H1 (cell line): ENCODE measurements at regions not wholly inside any gene's neighbourhood (a gene's known extent, or its start where the extent isn't known, plus 50 kb on each side); places are given as distances from the start of the nearest gene placed in this dataset.
A peak's percentile ranks its signal among the peaks of the same experiment; 100 is the strongest.

Experiments used
- CTCF ChIA-PET: fragments of 300-600 bp; sonication (Branson Sonifier 250); formaldehyde crosslinking; loops from one replicate; lab custom pipeline; 2021; ENCODE audit not compliant: partially characterized antibody; lab: Charles Lee
- POLR2A ChIA-PET: fragments of 300-600 bp; sonication (Branson Sonifier 250); formaldehyde crosslinking; loops from one replicate; lab custom pipeline; 2021; ENCODE audit warnings: inconsistent platforms; ENCODE audit not compliant: partially characterized antibody; lab: Charles Lee
- DNase-seq, 2 experiments: peaks; one replicate each; pipeline versions ENCODE4 v3.0.0 to v3.0.0-alpha.2; 2010 to 2022; ENCODE audit warnings: low spot score in 2 of 2, low read depth in 1 of 2, mixed read lengths in 1 of 2
- FAIRE-seq: peaks from 2 replicates; lab custom pipeline; 2011; peaks lifted over from hg19 to GRCh38; lab: Jason Lieb, UNC
- H2AFZ ChIP-seq: 2 replicates; pipeline ENCODE4 v1.8.1; 2012; ENCODE audit warnings: low read length, inconsistent platforms
- H2AK5ac ChIP-seq: 2 replicates; pipeline ENCODE4 v1.6.1; 2013; ENCODE audit warnings: low read depth, low read length
- H2BK120ac ChIP-seq: replicated peaks from 2 replicates; pipeline ENCODE3; 2013; ENCODE audit warnings: low read depth, low read length, inconsistent platforms
- H2BK12ac ChIP-seq: 2 replicates; pipeline ENCODE4 v1.6.1; 2013; ENCODE audit warnings: low read depth, low read length
- H2BK15ac ChIP-seq: 2 replicates; pipeline ENCODE4 v1.6.1; 2013; ENCODE audit warnings: low read length
- H2BK20ac ChIP-seq: 2 replicates; pipeline ENCODE4 v1.6.1; 2013; ENCODE audit warnings: low read length
- H2BK5ac ChIP-seq: 2 replicates; pipeline ENCODE4 v1.6.1; 2013; ENCODE audit warnings: low read depth, low read length
- H3K14ac ChIP-seq: 2 replicates; pipeline ENCODE4 v1.6.1; 2013; ENCODE audit warnings: inconsistent platforms; ENCODE audit not compliant: insufficient read length
- H3K18ac ChIP-seq: 2 replicates; pipeline ENCODE4 v1.6.1; 2013; ENCODE audit warnings: low read length; ENCODE audit errors: extremely low read depth
- H3K23ac ChIP-seq: 2 replicates; pipeline ENCODE4 v1.6.1; 2013; ENCODE audit warnings: inconsistent platforms; ENCODE audit not compliant: insufficient read length
- H3K23me2 ChIP-seq: 2 replicates; pipeline ENCODE4 v1.6.1; 2013; ENCODE audit warnings: low read depth, low read length
- H3K27ac ChIP-seq: 2 replicates; pipeline ENCODE4 v1.6.1; 2011; ENCODE audit warnings: low read depth, low read length, inconsistent platforms
- H3K27me3 ChIP-seq, 4 experiments: replicated peaks in 1 of 4; 1 replicate in 1 of 4; 2 replicates in 3 of 4; pipeline versions ENCODE4 v1.6.1 to v1.8.1; 2011 to 2013; ENCODE audit warnings: low read length in 3 of 4, mild to moderate bottlenecking in 3 of 4, inconsistent platforms in 2 of 4, mixed read lengths in 2 of 4, moderate library complexity in 1 of 4; ENCODE audit not compliant: control insufficient read depth in 3 of 4, insufficient read depth in 3 of 4; ENCODE audit errors: extremely low read depth in 1 of 4
- H3K36me3 ChIP-seq, 4 experiments: 2 replicates each; pipeline versions ENCODE4 v1.6.1 to v1.8.1; 2011 to 2013; ENCODE audit warnings: mild to moderate bottlenecking in 4 of 4, low read length in 3 of 4, moderate library complexity in 2 of 4, control low read depth in 1 of 4, inconsistent platforms in 1 of 4; ENCODE audit not compliant: insufficient read depth in 4 of 4, control insufficient read depth in 2 of 4
- H3K4ac ChIP-seq: replicated peaks from 2 replicates; pipeline ENCODE3; 2013; ENCODE audit warnings: low read length, low read depth, mixed read lengths, inconsistent platforms; ENCODE audit not compliant: insufficient read length
- H3K4me1 ChIP-seq, 4 experiments: replicated peaks in 1 of 4; 1 replicate in 1 of 4; 2 replicates in 3 of 4; pipeline versions ENCODE4 v1.6.1 to v1.8.1; 2011 to 2013; ENCODE audit warnings: low read length in 3 of 4, inconsistent platforms in 2 of 4, mixed read lengths in 1 of 4; ENCODE audit not compliant: insufficient read depth in 4 of 4, control insufficient read depth in 3 of 4
- H3K4me2 ChIP-seq, 2 experiments: 2 replicates each; pipeline versions ENCODE4 v1.6.1 to v1.8.1; 2011 to 2013; ENCODE audit warnings: low read depth in 2 of 2, low read length in 2 of 2, control low read depth in 1 of 2, inconsistent platforms in 1 of 2, mild to moderate bottlenecking in 1 of 2; ENCODE audit not compliant: insufficient read depth in 1 of 2
- H3K4me3 ChIP-seq, 4 experiments: fragments of 200-600, 300-600 bp in 1 of 4; sonication (generic), shearing (Covaris generic), sonication (Bioruptor Twin) in 1 of 4; 2 replicates each; pipeline versions ENCODE4 v1.5.1 to v1.8.1; 2011 to 2016; ENCODE audit warnings: low read length in 4 of 4, low read depth in 3 of 4, control low read depth in 2 of 4, inconsistent platforms in 2 of 4, mild to moderate bottlenecking in 2 of 4, mixed read lengths in 1 of 4, moderate library complexity in 1 of 4; ENCODE audit not compliant: insufficient read depth in 2 of 4; ENCODE audit errors: extremely low read depth in 1 of 4
- H3K56ac ChIP-seq: replicated peaks from 2 replicates; pipeline ENCODE3; 2013; ENCODE audit warnings: low read depth, mild to moderate bottlenecking, mixed read lengths, low read length, inconsistent platforms; ENCODE audit not compliant: insufficient read length
- H3K79me1 ChIP-seq: 2 replicates; pipeline ENCODE4 v1.6.1; 2013; ENCODE audit warnings: low read depth, low read length, control low read depth
- H3K79me2 ChIP-seq, 2 experiments: 2 replicates each; pipeline versions ENCODE4 v1.6.1 to v1.8.1; 2012 to 2013; ENCODE audit warnings: low read length in 2 of 2, mild to moderate bottlenecking in 2 of 2, inconsistent platforms in 1 of 2; ENCODE audit not compliant: insufficient read depth in 2 of 2, control insufficient read depth in 1 of 2
- H3K9ac ChIP-seq, 4 experiments: replicated peaks in 1 of 4; 1 replicate in 1 of 4; 2 replicates in 3 of 4; pipeline versions ENCODE4 v1.6.1 to v1.8.1; 2011 to 2013; ENCODE audit warnings: low read depth in 3 of 4, low read length in 3 of 4, control low read depth in 2 of 4, mild to moderate bottlenecking in 2 of 4, moderate library complexity in 2 of 4, inconsistent platforms in 1 of 4; ENCODE audit errors: extremely low read depth in 1 of 4
- H3K9me3 ChIP-seq, 2 experiments: 2 replicates each; pipeline versions ENCODE4 v1.6.1 to v1.8.1; 2012 to 2013; ENCODE audit warnings: mild to moderate bottlenecking in 2 of 2, moderate library complexity in 2 of 2, control low read depth in 1 of 2, inconsistent platforms in 1 of 2, low read depth in 1 of 2, low read length in 1 of 2, mixed read lengths in 1 of 2; ENCODE audit not compliant: insufficient read depth in 2 of 2
- H4K20me1 ChIP-seq, 2 experiments: replicated peaks in 1 of 2; 2 replicates each; pipeline versions ENCODE3 to v1.8.1; 2011 to 2013; ENCODE audit warnings: inconsistent platforms in 2 of 2, low read length in 2 of 2, mild to moderate bottlenecking in 1 of 2; ENCODE audit not compliant: insufficient read depth in 2 of 2, control insufficient read depth in 1 of 2
- H4K5ac ChIP-seq: 2 replicates; pipeline ENCODE4 v1.6.1; 2013; ENCODE audit warnings: low read length, low read depth, mixed read lengths, inconsistent platforms; ENCODE audit not compliant: insufficient read length
- H4K8ac ChIP-seq: 2 replicates; pipeline ENCODE4 v1.8.0; 2013; ENCODE audit warnings: mild to moderate bottlenecking, moderate library complexity, low read length, inconsistent platforms; ENCODE audit not compliant: insufficient read depth; ENCODE audit errors: extremely low read depth
- H4K91ac ChIP-seq: replicated peaks from 2 replicates; pipeline ENCODE3; 2013; ENCODE audit warnings: low read length, mixed read lengths, inconsistent platforms; ENCODE audit not compliant: insufficient read length
- CEBPB ChIP-seq: IDR thresholded peaks from 2 replicates; pipeline ENCODE4 v1.6.1; 2012; ENCODE audit warnings: low read depth, low read length
- YY1 ChIP-seq: IDR thresholded peaks from 2 replicates; pipeline ENCODE4 v1.6.1; 2011; ENCODE audit warnings: low read depth, mild to moderate bottlenecking, low read length
- WGBS, 2 experiments: shearing (Covaris generic) in 1 of 2; methylation state at CpG; one replicate each; pipeline versions ENCODE4 v1.1.6 to v1.1.7; 2013 to 2015; ENCODE audit warnings: low lambda C conversion rate in 2 of 2, mixed read lengths in 2 of 2, inconsistent platforms in 1 of 2, low coverage in 1 of 2, missing lambda C conversion rate in 1 of 2; ENCODE audit not compliant: insufficient replicate concordance in 2 of 2, insufficient coverage in 1 of 2, insufficient read length in 1 of 2; ENCODE audit errors: extremely low coverage in 1 of 2, missing lambda C conversion rate in 1 of 2; 5-methylcytosine and 5-hydroxymethylcytosine counted together

DNA sequence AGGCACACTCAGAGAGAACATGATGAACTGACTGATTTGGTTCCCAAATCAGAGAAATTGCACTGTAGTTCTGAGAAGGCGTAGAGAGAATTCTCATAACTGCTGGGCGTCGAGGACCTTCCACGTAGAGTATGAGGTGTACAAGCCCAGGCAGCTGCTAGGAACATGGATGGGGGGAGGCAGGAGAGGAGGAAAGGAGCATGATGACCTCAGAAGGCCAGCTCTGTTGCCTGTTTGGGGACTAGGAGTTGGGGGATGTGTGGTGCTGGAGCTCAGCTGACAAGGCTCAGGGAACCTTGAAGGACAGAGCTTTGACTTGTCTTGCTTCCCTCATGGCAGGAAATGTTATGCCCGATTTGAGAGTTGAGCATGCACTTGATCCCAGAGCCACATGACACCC lies 485.4 kb downstream of the IRX1 start:
- H3K4me3 ChIP-seq: no peak overlapping the region
- peaks cover 0 to 6% of the 10 kb centered on the region in 2 experiments for H4K20me1 ChIP-seq
- H3K36me3 ChIP-seq: no peaks in the 10 kb centered on the region
- H2AFZ ChIP-seq: 0 out of 2 replicates have a peak overlapping the region, but pooled peaks have one; percentile 18
- no peak for DNase-seq
- no peak overlapping the region for H4K91ac ChIP-seq
- POLR2A ChIA-PET: interaction anchor here (0.6 kb wide), 1 partner anchor 8 kb away, joined by 4 read pairs; no protein-coding TSS in a partner anchor
- H3K14ac ChIP-seq: no peak overlapping the region
- H2BK20ac ChIP-seq: no peak overlapping the region
- H3K18ac ChIP-seq: peak overlapping the region; percentile 44; the same call in 1 of the 2 replicates
- no peak overlapping the region for H3K56ac ChIP-seq
- WGBS, 2 experiments: 99% methylated on average over 5 of the region's 5 CpGs; no CpG with 5 or more reads in 1 of the 2 experiments
- H3K23me2 ChIP-seq: peaks cover 3% of the 10 kb centered on the region
- no peak overlapping the region for H2BK120ac ChIP-seq
- H3K23ac ChIP-seq: no peak overlapping the region
- CTCF ChIA-PET: no interaction called here
- H2AK5ac ChIP-seq: peak overlapping the region; percentile 70; the same call in 1 of the 2 replicates
- no peak overlapping the region for H4K5ac ChIP-seq
- no peak for FAIRE-seq
- H3K27ac ChIP-seq: no peak overlapping the region
- no peaks in the 10 kb centered on the region for H3K79me2 ChIP-seq
- no peak overlapping the region for H3K4me2 ChIP-seq
- H3K9ac ChIP-seq: no peak overlapping the region
- H3K79me1 ChIP-seq: no peaks in the 10 kb centered on the region
- no peak overlapping the region for H3K4ac ChIP-seq
- peak overlapping the region; percentile 78; the same call in 1 of the 2 replicates for H2BK12ac ChIP-seq
- H3K27me3 ChIP-seq: no peaks in the 10 kb centered on the region; a peak in 1 of 7 replicates
- H3K4me1 ChIP-seq: no peaks in the 10 kb centered on the region
- H4K8ac ChIP-seq: no peak overlapping the region
- H2BK5ac ChIP-seq: no peak overlapping the region; the same call in 1 of the 2 replicates
- TF ChIP-seq CEBPB (no peak), YY1 (no peak)
- TF ChIP-seq, all 59 proteins: peak for 0
- no peak overlapping the region for H2BK15ac ChIP-seq
- H3K9me3 ChIP-seq: no peaks in the 10 kb centered on the region
